ENCODE measurements at regions not wholly inside any gene's neighbourhood (a gene's known extent, or its start where the extent isn't known, plus 50 kb on each side); places are given as distances from the start of the nearest gene placed in this dataset.

DNA sequence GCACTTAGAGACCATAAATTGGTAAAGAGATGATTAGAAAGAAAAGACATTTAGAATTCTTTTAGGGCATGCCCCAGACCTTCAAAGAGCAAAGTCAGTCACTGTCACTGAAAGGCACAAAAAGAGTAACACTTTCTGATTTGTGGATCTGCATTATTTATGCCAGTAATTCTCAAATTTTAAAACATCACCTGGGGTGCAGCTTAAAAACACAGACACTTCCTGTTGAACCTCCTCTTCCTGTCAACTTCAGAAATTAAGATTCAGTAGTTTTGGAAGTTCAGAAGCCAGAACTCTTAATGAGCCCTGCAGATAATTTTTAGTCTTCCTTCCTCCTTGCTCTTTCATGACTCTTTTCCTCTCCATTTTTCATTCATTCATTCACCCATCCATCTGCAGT lies 137.5 kb downstream of the NRN1 start:
- Histone ChIP-seq H3K4me3 (replicated peaks in 1 of 4; ENCODE audit: control extremely low read depth in 1 of 4, insufficient read depth in 1 of 4, low read depth in 3 of 4, low read length in 4 of 4) (no peak overlapping the region), H3K9me3 (ENCODE audit: control insufficient read depth, insufficient read depth, low read depth, low read length) (no peaks in the 10 kb centered on the region), H3K9ac (ENCODE audit: insufficient read depth, low read length) (no peak overlapping the region), H3K36me3 (ENCODE audit: control insufficient read depth, insufficient read depth, low read length) (no peaks in the 10 kb centered on the region), H3K27ac (ENCODE audit: insufficient read depth, low read length) (no peak overlapping the region), H4K20me1 (ENCODE audit: control insufficient read depth, extremely low read depth, insufficient read depth, low read length) (no peaks in the 10 kb centered on the region), H3K4me1 (ENCODE audit: control insufficient read depth, extremely low read depth, insufficient read depth, low read length) (no peaks in the 10 kb centered on the region), H3K4me2 (ENCODE audit: extremely low read depth, insufficient read depth, low read length) (no peak overlapping the region), H3K27me3 (ENCODE audit: control insufficient read depth, insufficient read depth, low read length) (no peaks in the 10 kb centered on the region), H3K79me2 (ENCODE audit: control insufficient read depth, insufficient read depth, low read length) (no peaks in the 10 kb centered on the region), H2AFZ (ENCODE audit: low read length) (no peak overlapping the region)
- TF ChIP-seq CTCF (conservative IDR thresholded peaks at IDR 0.05 in 1 of 2, IDR thresholded peaks at IDR 0.05 in 1 of 2; ENCODE audit: low read depth in 1 of 2, low read length in 2 of 2) (no peak), EZH2 (IDR thresholded peaks at IDR 0.05; ENCODE audit: low read length, missing control alignments) (no peak)
- no peak for DNase-seq (ENCODE audit: low read depth in 2 of 2)

DNA sequence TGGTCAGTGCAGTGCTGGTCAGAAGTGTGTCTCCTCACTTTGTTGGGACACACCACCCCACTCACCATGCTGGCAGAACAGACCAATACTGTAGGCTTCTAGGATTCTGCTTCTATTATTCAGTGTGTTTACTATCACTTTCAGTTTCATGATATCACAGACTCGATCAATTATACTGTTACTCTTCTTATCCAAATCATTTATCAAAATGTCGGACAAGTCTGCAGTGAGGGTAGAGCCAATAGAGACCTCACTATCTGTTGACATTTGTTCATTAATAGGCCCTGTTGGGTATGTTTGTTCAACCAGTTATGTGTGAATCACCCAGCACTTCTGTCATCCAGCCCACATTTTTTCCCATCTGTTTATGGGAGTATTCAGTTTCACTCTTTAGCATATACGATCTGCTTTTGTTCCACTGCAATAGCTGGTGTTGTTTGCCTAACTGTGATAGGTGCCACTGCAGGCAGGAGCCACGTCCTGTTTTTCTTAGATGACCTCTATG lies 140.1 kb downstream of the NRN1 start:
- Histone ChIP-seq H3K4me2 (ENCODE audit: extremely low read depth, insufficient read depth, low read length) (peak overlapping the region; percentile 72), H2AFZ (ENCODE audit: low read length) (peak overlapping the region; percentile 63), H3K36me3 (ENCODE audit: control insufficient read depth, insufficient read depth, low read length) (no peaks in the 10 kb centered on the region), H3K4me1 (ENCODE audit: control insufficient read depth, extremely low read depth, insufficient read depth, low read length) (no peaks in the 10 kb centered on the region), H4K20me1 (ENCODE audit: control insufficient read depth, extremely low read depth, insufficient read depth, low read length) (no peaks in the 10 kb centered on the region), H3K9me3 (ENCODE audit: control insufficient read depth, insufficient read depth, low read depth, low read length) (no peaks in the 10 kb centered on the region), H3K4me3 (replicated peaks in 1 of 4; ENCODE audit: control extremely low read depth in 1 of 4, insufficient read depth in 1 of 4, low read depth in 3 of 4, low read length in 4 of 4) (peak overlapping the region; percentile 26 to 51 (median 30)), H3K27ac (ENCODE audit: insufficient read depth, low read length) (no peak overlapping the region), H3K27me3 (ENCODE audit: control insufficient read depth, insufficient read depth, low read length) (no peaks in the 10 kb centered on the region), H3K9ac (ENCODE audit: insufficient read depth, low read length) (no peak overlapping the region), H3K79me2 (ENCODE audit: control insufficient read depth, insufficient read depth, low read length) (no peaks in the 10 kb centered on the region)
- no peak for TF ChIP-seq EZH2 (IDR thresholded peaks at IDR 0.05; ENCODE audit: low read length, missing control alignments)
- no peak for TF ChIP-seq CTCF (conservative IDR thresholded peaks at IDR 0.05 in 1 of 2, IDR thresholded peaks at IDR 0.05 in 1 of 2; ENCODE audit: low read depth in 1 of 2, low read length in 2 of 2)
- peak; percentile 39 to 75 for DNase-seq (ENCODE audit: low read depth in 2 of 2)

- Histone ChIP-seq H3K27ac (ENCODE audit: insufficient read depth, low read length) (no peak overlapping the region), H3K4me3 (replicated peaks in 1 of 4; ENCODE audit: control extremely low read depth in 1 of 4, insufficient read depth in 1 of 4, low read depth in 3 of 4, low read length in 4 of 4) (no peak overlapping the region), H3K79me2 (ENCODE audit: control insufficient read depth, insufficient read depth, low read length) (no peaks in the 10 kb centered on the region), H3K9me3 (ENCODE audit: control insufficient read depth, insufficient read depth, low read depth, low read length) (no peaks in the 10 kb centered on the region), H3K36me3 (ENCODE audit: control insufficient read depth, insufficient read depth, low read length) (no peaks in the 10 kb centered on the region), H4K20me1 (ENCODE audit: control insufficient read depth, extremely low read depth, insufficient read depth, low read length) (no peaks in the 10 kb centered on the region), H3K27me3 (ENCODE audit: control insufficient read depth, insufficient read depth, low read length) (no peaks in the 10 kb centered on the region), H2AFZ (ENCODE audit: low read length) (no peak overlapping the region), H3K4me1 (ENCODE audit: control insufficient read depth, extremely low read depth, insufficient read depth, low read length) (no peaks in the 10 kb centered on the region), H3K9ac (ENCODE audit: insufficient read depth, low read length) (no peak overlapping the region), H3K4me2 (ENCODE audit: extremely low read depth, insufficient read depth, low read length) (no peak overlapping the region)
- TF ChIP-seq EZH2 (IDR thresholded peaks at IDR 0.05; ENCODE audit: low read length, missing control alignments) (no peak), CTCF (conservative IDR thresholded peaks at IDR 0.05 in 1 of 2, IDR thresholded peaks at IDR 0.05 in 1 of 2; ENCODE audit: low read depth in 1 of 2, low read length in 2 of 2) (no peak)
- no peak for DNase-seq (ENCODE audit: low read depth in 2 of 2)
These were observed 141.2 kb downstream of the NRN1 start for GRCh38 chr6:5865506-5866031.

All from fibroblast of lung (primary cell).